SK-N-SH (cell line): ENCODE measurements at regions not wholly inside any gene's neighbourhood (a gene's known extent, or its start where the extent isn't known, plus 50 kb on each side); places are given as distances from the start of the nearest gene placed in this dataset.

Experiments
- CTCF ChIA-PET: fragments of 300-600, 350-600 bp; formaldehyde crosslinking; extraction: SDS; loops from one replicate; lab custom pipeline; 2021; lab: Yijun Ruan, JAX
- POLR2A ChIA-PET: fragments of 350-600 bp; sonication (Branson Sonifier 250); formaldehyde crosslinking; extraction: SDS; loops from one replicate; lab custom pipeline; 2020; ENCODE audit warnings: antibody characterized with exemption, inconsistent platforms; lab: Yijun Ruan, JAX
- DNase-seq: peaks from one replicate; pipeline ENCODE4 v3.0.0; 2012
- H2AFZ ChIP-seq: fragments of 200-600 bp; sonication (generic); 2 replicates; pipeline ENCODE4 v1.8.1; 2016; ENCODE audit warnings: antibody characterized with exemption, mild to moderate bottlenecking, low read depth
- H3F3A ChIP-seq: fragments of 200-600 bp; sonication (generic); replicated peaks from 2 replicates; pipeline ENCODE3; 2016; ENCODE audit warnings: antibody characterized with exemption, mild to moderate bottlenecking; ENCODE audit not compliant: insufficient read depth
- H3K27ac ChIP-seq, 2 experiments: fragments of 200-500 bp in 1 of 2; fragments of 200-600 bp in 1 of 2; sonication (Bioruptor generic) in 1 of 2; sonication (generic), shearing (Covaris generic) in 1 of 2; 2 replicates each; pipeline versions ENCODE4 v1.5.1 to v1.6.1; 2014 to 2016; ENCODE audit warnings: low read depth in 2 of 2, inconsistent platforms in 1 of 2, low read length in 1 of 2, mild to moderate bottlenecking in 1 of 2, mixed read lengths in 1 of 2
- H3K27me3 ChIP-seq: fragments of 200-600 bp; sonication (generic), shearing (Covaris generic); 2 replicates; pipeline ENCODE4 v1.6.1; 2016; ENCODE audit warnings: mixed run types; ENCODE audit not compliant: insufficient read depth
- H3K36me3 ChIP-seq, 2 experiments: fragments of 200-500 bp in 1 of 2; fragments of 200-600 bp in 1 of 2; sonication (Bioruptor generic) in 1 of 2; sonication (generic) in 1 of 2; replicated peaks in 1 of 2; 2 replicates each; pipeline versions ENCODE3 to v1.5.1; 2014 to 2016; ENCODE audit warnings: low read length in 1 of 2, mild to moderate bottlenecking in 1 of 2; ENCODE audit not compliant: insufficient read depth in 2 of 2, control insufficient read depth in 1 of 2
- H3K4me1 ChIP-seq, 2 experiments: fragments of 200-500 bp in 1 of 2; fragments of 200-600 bp in 1 of 2; sonication (Bioruptor generic) in 1 of 2; sonication (generic), shearing (Covaris generic) in 1 of 2; 2 replicates each; pipeline versions ENCODE4 v1.5.1 to v1.6.1; 2014 to 2016; ENCODE audit warnings: low read depth in 1 of 2, low read length in 1 of 2, mixed run types in 1 of 2; ENCODE audit not compliant: insufficient read depth in 2 of 2, control insufficient read depth in 1 of 2
- H3K4me2 ChIP-seq: fragments of 200-600 bp; sonication (generic), shearing (Covaris generic); 2 replicates; pipeline ENCODE4 v1.6.1; 2017; ENCODE audit warnings: mixed run types
- H3K4me3 ChIP-seq, 2 experiments: fragments of 200-500 bp in 1 of 2; fragments of 200-600 bp in 1 of 2; sonication (Bioruptor generic) in 1 of 2; sonication (generic), shearing (Covaris generic) in 1 of 2; 2 replicates each; pipeline versions ENCODE4 v1.5.1 to v1.8.1; 2014 to 2016; ENCODE audit warnings: low read depth in 2 of 2, inconsistent platforms in 1 of 2, low read length in 1 of 2, mild to moderate bottlenecking in 1 of 2, mixed read lengths in 1 of 2, moderate library complexity in 1 of 2
- H3K79me2 ChIP-seq: fragments of 200-600 bp; sonication (generic); 2 replicates; pipeline ENCODE4 v1.8.1; 2017; ENCODE audit warnings: mild to moderate bottlenecking; ENCODE audit not compliant: insufficient read depth
- H3K9ac ChIP-seq: fragments of 200-600 bp; sonication (generic); 2 replicates; pipeline ENCODE4 v1.6.1; 2017; ENCODE audit warnings: mixed run types
- H3K9me2 ChIP-seq: fragments of 200-600 bp; sonication (generic); 2 replicates; pipeline ENCODE4 v1.6.1; 2017; ENCODE audit warnings: mixed run types
- H3K9me3 ChIP-seq: fragments of 200-600 bp; sonication (generic); 2 replicates; pipeline ENCODE4 v1.6.1; 2017; ENCODE audit warnings: mixed run types, mild to moderate bottlenecking, moderate library complexity
- H4K20me1 ChIP-seq: fragments of 200-600 bp; sonication (generic); 2 replicates; pipeline ENCODE4 v1.6.1; 2017; ENCODE audit warnings: mild to moderate bottlenecking, mixed run types; ENCODE audit not compliant: insufficient read depth
- EZH2phosphoT487 ChIP-seq: fragments of 200-600 bp; sonication (generic); IDR thresholded peaks from 2 replicates; pipeline ENCODE4 v1.6.1; 2017; ENCODE audit warnings: low read depth, mixed run types, mild to moderate bottlenecking, antibody characterized with exemption, moderate library complexity, borderline replicate concordance
- JUND ChIP-seq: IDR thresholded peaks from 2 replicates; pipeline ENCODE4 v1.4.0; 2012
- MEF2A ChIP-seq: IDR thresholded peaks from 2 replicates; pipeline ENCODE4 v1.4.0; 2012; ENCODE audit warnings: low read depth, borderline replicate concordance
- NFIC ChIP-seq: IDR thresholded peaks from 2 replicates; pipeline ENCODE4 v1.4.0; 2012; ENCODE audit warnings: borderline replicate concordance
- NRF1 ChIP-seq: IDR thresholded peaks from 2 replicates; pipeline ENCODE4 v1.6.1; 2012; ENCODE audit warnings: low read depth, mild to moderate bottlenecking, low read length
- RCOR1 ChIP-seq: fragments of 150-350 bp; IDR thresholded peaks from 2 replicates; pipeline ENCODE4 v1.6.1; 2017; ENCODE audit warnings: antibody characterized with exemption, low read length
- TAF1 ChIP-seq: IDR thresholded peaks from 2 replicates; pipeline ENCODE4 v1.6.1; 2012; ENCODE audit warnings: low read depth, mild to moderate bottlenecking, low read length, moderate library complexity, borderline replicate concordance
- TCF12 ChIP-seq: IDR thresholded peaks from 2 replicates; pipeline ENCODE4 v1.4.0; 2012
- WGBS: methylation state at CpG from one replicate; pipeline ENCODE4 v1.1.6; 2017; ENCODE audit warnings: low lambda C conversion rate; 5-methylcytosine and 5-hydroxymethylcytosine counted together
- TF ChIP-seq, protein P1 (sequence below): fragments of 150-350 bp; IDR thresholded peaks from 2 replicates; pipeline ENCODE4 v1.6.1; 2017; ENCODE audit warnings: antibody characterized with exemption, low read length, low read depth, borderline replicate concordance
- TF ChIP-seq, protein P2 (sequence below): IDR thresholded peaks from 2 replicates; pipeline ENCODE4 v1.6.1; 2012; ENCODE audit warnings: mild to moderate bottlenecking, low read depth, low read length, moderate library complexity
- TF ChIP-seq, protein P3 (sequence below): IDR thresholded peaks from 2 replicates; pipeline ENCODE4 v1.4.0; 2012; ENCODE audit warnings: low read depth, borderline replicate concordance
- TF ChIP-seq, protein P4 (sequence below): IDR thresholded peaks from 2 replicates; pipeline ENCODE4 v1.4.0; 2012; ENCODE audit warnings: low read depth
- TF ChIP-seq, protein P5 (sequence below): fragments of 150-350 bp; IDR thresholded peaks from 2 replicates; pipeline ENCODE4 v1.6.1; 2016; ENCODE audit warnings: mild to moderate bottlenecking, low read depth, low read length

DNA sequence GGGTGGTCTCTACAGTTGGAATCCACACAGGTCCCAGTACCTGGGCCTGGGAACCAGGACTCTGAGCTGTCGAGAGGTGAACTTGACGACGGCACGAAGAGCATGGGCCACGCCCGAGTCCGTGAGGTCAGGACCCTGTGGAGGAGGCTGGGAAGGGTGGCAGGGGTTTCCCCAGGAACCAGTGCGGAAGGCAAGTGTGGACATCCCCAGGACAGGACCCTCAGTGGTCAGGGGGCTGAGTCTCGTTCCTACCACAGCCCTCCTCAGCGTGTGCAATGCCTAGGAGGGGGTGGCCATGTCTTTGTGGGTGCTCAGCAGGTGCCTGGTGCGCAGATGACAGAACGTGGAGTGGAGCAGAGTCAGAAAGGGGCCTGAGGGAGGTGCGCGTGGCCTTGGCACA lies 335.6 kb upstream of the SALL3 start (continued):
- no peak for TF ChIP-seq JUND

DNA sequence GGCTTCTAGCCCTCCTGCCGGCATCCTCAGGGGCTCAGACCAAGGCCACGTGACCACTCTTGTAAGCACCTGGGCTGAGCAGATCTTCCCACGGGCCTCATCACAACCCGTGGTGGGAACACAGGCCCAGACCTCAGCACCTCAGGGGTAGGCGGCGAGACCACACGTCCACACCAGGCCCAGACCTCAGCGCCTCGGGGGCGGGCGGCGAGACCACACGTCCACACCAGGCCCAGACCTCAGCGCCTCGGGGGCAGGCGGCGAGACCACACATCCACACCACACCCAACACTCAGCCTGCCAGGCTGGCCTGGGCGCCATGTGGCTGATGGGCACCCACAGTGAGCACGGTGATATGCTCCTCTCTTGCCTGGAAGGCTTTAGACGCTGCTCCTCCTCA lies 334.4 kb upstream of the SALL3 start:
- H3K79me2 ChIP-seq: no peaks in the 10 kb centered on the region
- H3K27me3 ChIP-seq: no peaks in the 10 kb centered on the region
- no peaks in the 10 kb centered on the region for H3K4me1 ChIP-seq
- no peak overlapping the region for H2AFZ ChIP-seq
- no peaks in the 10 kb centered on the region for H4K20me1 ChIP-seq
- ChIA-PET CTCF (no interaction called here), POLR2A (no interaction called here)
- 20% methylated on average over 7 of the region's 20 CpGs for WGBS
- no peak overlapping the region for H3K4me3 ChIP-seq
- H3K9ac ChIP-seq: no peak overlapping the region
- H3K36me3 ChIP-seq: no peaks in the 10 kb centered on the region
- TF ChIP-seq, protein P1, sequence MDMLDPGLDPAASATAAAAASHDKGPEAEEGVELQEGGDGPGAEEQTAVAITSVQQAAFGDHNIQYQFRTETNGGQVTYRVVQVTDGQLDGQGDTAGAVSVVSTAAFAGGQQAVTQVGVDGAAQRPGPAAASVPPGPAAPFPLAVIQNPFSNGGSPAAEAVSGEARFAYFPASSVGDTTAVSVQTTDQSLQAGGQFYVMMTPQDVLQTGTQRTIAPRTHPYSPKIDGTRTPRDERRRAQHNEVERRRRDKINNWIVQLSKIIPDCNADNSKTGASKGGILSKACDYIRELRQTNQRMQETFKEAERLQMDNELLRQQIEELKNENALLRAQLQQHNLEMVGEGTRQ: no peak
- TF ChIP-seq, protein P2, sequence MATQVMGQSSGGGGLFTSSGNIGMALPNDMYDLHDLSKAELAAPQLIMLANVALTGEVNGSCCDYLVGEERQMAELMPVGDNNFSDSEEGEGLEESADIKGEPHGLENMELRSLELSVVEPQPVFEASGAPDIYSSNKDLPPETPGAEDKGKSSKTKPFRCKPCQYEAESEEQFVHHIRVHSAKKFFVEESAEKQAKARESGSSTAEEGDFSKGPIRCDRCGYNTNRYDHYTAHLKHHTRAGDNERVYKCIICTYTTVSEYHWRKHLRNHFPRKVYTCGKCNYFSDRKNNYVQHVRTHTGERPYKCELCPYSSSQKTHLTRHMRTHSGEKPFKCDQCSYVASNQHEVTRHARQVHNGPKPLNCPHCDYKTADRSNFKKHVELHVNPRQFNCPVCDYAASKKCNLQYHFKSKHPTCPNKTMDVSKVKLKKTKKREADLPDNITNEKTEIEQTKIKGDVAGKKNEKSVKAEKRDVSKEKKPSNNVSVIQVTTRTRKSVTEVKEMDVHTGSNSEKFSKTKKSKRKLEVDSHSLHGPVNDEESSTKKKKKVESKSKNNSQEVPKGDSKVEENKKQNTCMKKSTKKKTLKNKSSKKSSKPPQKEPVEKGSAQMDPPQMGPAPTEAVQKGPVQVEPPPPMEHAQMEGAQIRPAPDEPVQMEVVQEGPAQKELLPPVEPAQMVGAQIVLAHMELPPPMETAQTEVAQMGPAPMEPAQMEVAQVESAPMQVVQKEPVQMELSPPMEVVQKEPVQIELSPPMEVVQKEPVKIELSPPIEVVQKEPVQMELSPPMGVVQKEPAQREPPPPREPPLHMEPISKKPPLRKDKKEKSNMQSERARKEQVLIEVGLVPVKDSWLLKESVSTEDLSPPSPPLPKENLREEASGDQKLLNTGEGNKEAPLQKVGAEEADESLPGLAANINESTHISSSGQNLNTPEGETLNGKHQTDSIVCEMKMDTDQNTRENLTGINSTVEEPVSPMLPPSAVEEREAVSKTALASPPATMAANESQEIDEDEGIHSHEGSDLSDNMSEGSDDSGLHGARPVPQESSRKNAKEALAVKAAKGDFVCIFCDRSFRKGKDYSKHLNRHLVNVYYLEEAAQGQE: no peak
- H3K9me3 ChIP-seq: no peaks in the 10 kb centered on the region
- no peaks in the 10 kb centered on the region for H3K9me2 ChIP-seq
- no peak overlapping the region for H3K27ac ChIP-seq
- H3K4me2 ChIP-seq: no peak overlapping the region
- no peak for DNase-seq
- H3F3A ChIP-seq: no peaks in the 10 kb centered on the region

DNA sequence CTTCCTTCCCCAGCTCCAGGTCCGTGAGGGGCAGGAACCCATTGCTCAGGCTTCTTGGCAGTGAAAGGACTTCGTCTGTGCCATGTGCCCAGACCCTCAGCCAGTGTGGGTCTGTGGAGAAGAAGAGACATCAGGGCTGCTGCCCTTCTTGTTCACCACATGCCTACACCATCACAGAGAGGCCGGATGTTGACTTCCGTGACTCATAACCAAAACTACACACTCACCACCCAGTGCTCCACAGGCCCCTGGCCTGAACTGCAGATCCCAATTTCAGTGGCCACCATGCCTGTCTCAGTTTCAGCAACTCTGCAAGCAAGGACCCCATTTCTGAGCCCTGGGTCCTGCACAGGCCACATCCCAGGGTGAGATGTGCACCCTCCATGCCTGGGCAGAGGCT lies 332.6 kb upstream of the SALL3 start:
- H2AFZ ChIP-seq: no peak overlapping the region
- H3K4me1 ChIP-seq: no peaks in the 10 kb centered on the region
- H3K9me2 ChIP-seq: no peaks in the 10 kb centered on the region
- no peaks in the 10 kb centered on the region for H3K36me3 ChIP-seq
- TF ChIP-seq TCF12: no peak
- TF ChIP-seq, protein P3, sequence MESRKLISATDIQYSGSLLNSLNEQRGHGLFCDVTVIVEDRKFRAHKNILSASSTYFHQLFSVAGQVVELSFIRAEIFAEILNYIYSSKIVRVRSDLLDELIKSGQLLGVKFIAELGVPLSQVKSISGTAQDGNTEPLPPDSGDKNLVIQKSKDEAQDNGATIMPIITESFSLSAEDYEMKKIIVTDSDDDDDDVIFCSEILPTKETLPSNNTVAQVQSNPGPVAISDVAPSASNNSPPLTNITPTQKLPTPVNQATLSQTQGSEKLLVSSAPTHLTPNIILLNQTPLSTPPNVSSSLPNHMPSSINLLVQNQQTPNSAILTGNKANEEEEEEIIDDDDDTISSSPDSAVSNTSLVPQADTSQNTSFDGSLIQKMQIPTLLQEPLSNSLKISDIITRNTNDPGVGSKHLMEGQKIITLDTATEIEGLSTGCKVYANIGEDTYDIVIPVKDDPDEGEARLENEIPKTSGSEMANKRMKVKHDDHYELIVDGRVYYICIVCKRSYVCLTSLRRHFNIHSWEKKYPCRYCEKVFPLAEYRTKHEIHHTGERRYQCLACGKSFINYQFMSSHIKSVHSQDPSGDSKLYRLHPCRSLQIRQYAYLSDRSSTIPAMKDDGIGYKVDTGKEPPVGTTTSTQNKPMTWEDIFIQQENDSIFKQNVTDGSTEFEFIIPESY: no peak
- TF ChIP-seq, protein P4, sequence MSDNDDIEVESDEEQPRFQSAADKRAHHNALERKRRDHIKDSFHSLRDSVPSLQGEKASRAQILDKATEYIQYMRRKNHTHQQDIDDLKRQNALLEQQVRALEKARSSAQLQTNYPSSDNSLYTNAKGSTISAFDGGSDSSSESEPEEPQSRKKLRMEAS: no peak
- TF ChIP-seq, protein P1: no peak
- no peak for TF ChIP-seq EZH2phosphoT487
- no peak for TF ChIP-seq MEF2A
- no peak for TF ChIP-seq NRF1
- no peak for TF ChIP-seq RCOR1
- TF ChIP-seq, protein P5, sequence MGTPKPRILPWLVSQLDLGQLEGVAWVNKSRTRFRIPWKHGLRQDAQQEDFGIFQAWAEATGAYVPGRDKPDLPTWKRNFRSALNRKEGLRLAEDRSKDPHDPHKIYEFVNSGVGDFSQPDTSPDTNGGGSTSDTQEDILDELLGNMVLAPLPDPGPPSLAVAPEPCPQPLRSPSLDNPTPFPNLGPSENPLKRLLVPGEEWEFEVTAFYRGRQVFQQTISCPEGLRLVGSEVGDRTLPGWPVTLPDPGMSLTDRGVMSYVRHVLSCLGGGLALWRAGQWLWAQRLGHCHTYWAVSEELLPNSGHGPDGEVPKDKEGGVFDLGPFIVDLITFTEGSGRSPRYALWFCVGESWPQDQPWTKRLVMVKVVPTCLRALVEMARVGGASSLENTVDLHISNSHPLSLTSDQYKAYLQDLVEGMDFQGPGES: no peak
- TF ChIP-seq TAF1: no peak
- no peak for TF ChIP-seq NFIC
- H3F3A ChIP-seq: no peaks in the 10 kb centered on the region
- no peaks in the 10 kb centered on the region for H4K20me1 ChIP-seq
- H3K4me2 ChIP-seq: no peak overlapping the region
- POLR2A ChIA-PET: no interaction called here
- no peak overlapping the region for H3K9ac ChIP-seq
- H3K27ac ChIP-seq: no peak overlapping the region
- H3K4me3 ChIP-seq: no peak overlapping the region
- WGBS: 0% methylated on average over 4 of the region's 4 CpGs
- CTCF ChIA-PET: no interaction called here
- DNase-seq: no peak
- H3K79me2 ChIP-seq: no peaks in the 10 kb centered on the region
- H3K9me3 ChIP-seq: no peaks in the 10 kb centered on the region
- H3K27me3 ChIP-seq: no peaks in the 10 kb centered on the region
